MM.1S (cell line): ENCODE measurements at regions not wholly inside any gene's neighbourhood (a gene's known extent, or its start where the extent isn't known, plus 50 kb on each side); places are given as distances from the start of the nearest gene placed in this dataset.

Experiments used
- CTCF ChIP-seq: fragments of 300-600 bp; sonication (generic); IDR thresholded peaks from 2 replicates; pipeline ENCODE4 v1.5.1; 2016; ENCODE audit warnings: antibody characterized with exemption, low read length, mixed read lengths
- EZH2 ChIP-seq: fragments of 300-600 bp; sonication (generic); optimal IDR thresholded peaks from 2 replicates; pipeline ENCODE3; 2017; ENCODE audit warnings: low read depth, mild to moderate bottlenecking, antibody characterized with exemption, low read length, mixed read lengths
- EZH2phosphoT487 ChIP-seq: fragments of 300-600 bp; sonication (generic); IDR thresholded peaks from 2 replicates; pipeline ENCODE4 v1.6.1; 2018; ENCODE audit warnings: antibody characterized with exemption, low read length

GRCh38 chr14:96711559-96712267, 85.5 kb upstream of the VRK1 start:
- no peak for TF ChIP-seq CTCF
- no peak for TF ChIP-seq EZH2
- no peak for TF ChIP-seq EZH2phosphoT487
